ENCODE measurements at regions not wholly inside any gene's neighbourhood (a gene's known extent, or its start where the extent isn't known, plus 50 kb on each side); places are given as distances from the start of the nearest gene placed in this dataset.
A peak's percentile ranks its signal among the peaks of the same experiment; 100 is the strongest.

- H3K4me3 ChIP-seq (ENCODE audit: severe bottlenecking): no peak overlapping the region
- peak; percentile 95 for ATAC-seq (ENCODE audit: low read depth)
- DNase-seq (ENCODE audit: low spot score): no peak
- peaks cover 12% of the 10 kb centered on the region for H3K4me1 ChIP-seq (ENCODE audit: insufficient read depth, poor library complexity, severe bottlenecking)
- H3K27ac ChIP-seq (ENCODE audit: poor library complexity, severe bottlenecking): no peak overlapping the region
- no peaks in the 10 kb centered on the region for H3K9me3 ChIP-seq (ENCODE audit: severe bottlenecking)
- peaks cover 3% of the 10 kb centered on the region for H3K27me3 ChIP-seq (ENCODE audit: insufficient read depth, poor library complexity, severe bottlenecking)
- no peaks in the 10 kb centered on the region for H3K36me3 ChIP-seq (ENCODE audit: low read depth)
- TF ChIP-seq CTCF (IDR thresholded peaks at IDR 0.05; ENCODE audit: poor library complexity, severe bottlenecking): no peak
Measured at GRCh38 chr9:22683700-22684075, 237.1 kb downstream of the DMRTA1 start.

GRCh38 chr9:22693156-22693555 is 246.5 kb downstream of the DMRTA1 start:
- DNase-seq (ENCODE audit: low spot score): no peak
- Histone ChIP-seq H3K27ac (ENCODE audit: poor library complexity, severe bottlenecking) (no peak overlapping the region), H3K27me3 (ENCODE audit: insufficient read depth, poor library complexity, severe bottlenecking) (peaks cover 23% of the 10 kb centered on the region), H3K4me1 (ENCODE audit: insufficient read depth, poor library complexity, severe bottlenecking) (no peaks in the 10 kb centered on the region), H3K9me3 (ENCODE audit: severe bottlenecking) (no peaks in the 10 kb centered on the region), H3K4me3 (ENCODE audit: severe bottlenecking) (no peak overlapping the region), H3K36me3 (ENCODE audit: low read depth) (no peaks in the 10 kb centered on the region)
- TF ChIP-seq CTCF (IDR thresholded peaks at IDR 0.05; ENCODE audit: poor library complexity, severe bottlenecking): no peak
- no peak for ATAC-seq (ENCODE audit: low read depth)

GRCh38 chr9:22700171-22700570 is 253.5 kb downstream of the DMRTA1 start:
- ATAC-seq (ENCODE audit: low read depth): no peak
- TF ChIP-seq CTCF (IDR thresholded peaks at IDR 0.05; ENCODE audit: poor library complexity, severe bottlenecking): no peak
- no peaks in the 10 kb centered on the region for H3K4me1 ChIP-seq (ENCODE audit: insufficient read depth, poor library complexity, severe bottlenecking)

GRCh38 chr9:22718653-22719052 is 272.0 kb downstream of the DMRTA1 start:
- Histone ChIP-seq H3K27me3 (ENCODE audit: insufficient read depth, poor library complexity, severe bottlenecking) (peaks cover 3% of the 10 kb centered on the region), H3K4me1 (ENCODE audit: insufficient read depth, poor library complexity, severe bottlenecking) (no peaks in the 10 kb centered on the region), H3K27ac (ENCODE audit: poor library complexity, severe bottlenecking) (no peak overlapping the region), H3K9me3 (ENCODE audit: severe bottlenecking) (no peaks in the 10 kb centered on the region), H3K36me3 (ENCODE audit: low read depth) (no peaks in the 10 kb centered on the region), H3K4me3 (ENCODE audit: severe bottlenecking) (no peak overlapping the region)
- DNase-seq (ENCODE audit: low spot score): no peak
- ATAC-seq (ENCODE audit: low read depth): no peak
- peak; percentile 41 for TF ChIP-seq CTCF (IDR thresholded peaks at IDR 0.05; ENCODE audit: poor library complexity, severe bottlenecking)

More at GRCh38 chr9:22700171-22700570, 253.5 kb downstream of the DMRTA1 start:
- no peak overlapping the region for H3K4me3 ChIP-seq (ENCODE audit: severe bottlenecking)
- no peaks in the 10 kb centered on the region for H3K36me3 ChIP-seq (ENCODE audit: low read depth)
- no peak for DNase-seq (ENCODE audit: low spot score)
- H3K9me3 ChIP-seq (ENCODE audit: severe bottlenecking): no peaks in the 10 kb centered on the region
- no peak overlapping the region for H3K27ac ChIP-seq (ENCODE audit: poor library complexity, severe bottlenecking)
- H3K27me3 ChIP-seq (ENCODE audit: insufficient read depth, poor library complexity, severe bottlenecking): no peaks in the 10 kb centered on the region

GRCh38 chr9:22722492-22722891 is 275.9 kb downstream of the DMRTA1 start:
- H3K36me3 ChIP-seq (ENCODE audit: low read depth): no peaks in the 10 kb centered on the region
- TF ChIP-seq CTCF (IDR thresholded peaks at IDR 0.05; ENCODE audit: poor library complexity, severe bottlenecking): no peak
- no peak overlapping the region for H3K27ac ChIP-seq (ENCODE audit: poor library complexity, severe bottlenecking)
- H3K4me1 ChIP-seq (ENCODE audit: insufficient read depth, poor library complexity, severe bottlenecking): no peaks in the 10 kb centered on the region
- H3K27me3 ChIP-seq (ENCODE audit: insufficient read depth, poor library complexity, severe bottlenecking): peaks cover 3% of the 10 kb centered on the region
- no peak overlapping the region for H3K4me3 ChIP-seq (ENCODE audit: severe bottlenecking)
- ATAC-seq (ENCODE audit: low read depth): no peak
- no peaks in the 10 kb centered on the region for H3K9me3 ChIP-seq (ENCODE audit: severe bottlenecking)
- DNase-seq (ENCODE audit: low spot score): no peak

Measured in RWPE2 (cell line).